DND-41 (cell line): ENCODE measurements at regions not wholly inside any gene's neighbourhood (a gene's known extent, or its start where the extent isn't known, plus 50 kb on each side); places are given as distances from the start of the nearest gene placed in this dataset.

Source experiments
- ATAC-seq: fragments of 200-7000 bp; cut with Tn5 transposase; 3 replicates; pipeline ENCODE4 v1.9.1; 2021; ENCODE audit warnings: low read depth; ENCODE audit not compliant: insufficient read depth
- DNase-seq: peaks from one replicate; pipeline ENCODE4 v3.0.0-alpha.2; 2020
- H2AFZ ChIP-seq: 2 replicates; pipeline ENCODE4 v1.6.0; 2012; ENCODE audit warnings: low read depth, low read length
- H3K27ac ChIP-seq: 2 replicates; pipeline ENCODE4 v1.5.1; 2012; ENCODE audit warnings: low read length, inconsistent platforms
- H3K27me3 ChIP-seq: fragments of 200-600 bp; sonication (generic); 2 replicates; pipeline ENCODE4 v1.6.0; 2012; ENCODE audit warnings: low read length, mild to moderate bottlenecking, inconsistent platforms; ENCODE audit not compliant: insufficient read depth, poor library complexity
- H3K36me3 ChIP-seq: 2 replicates; pipeline ENCODE4 v1.5.1; 2012; ENCODE audit warnings: low read length, inconsistent platforms; ENCODE audit not compliant: insufficient read depth
- H3K4me1 ChIP-seq: 2 replicates; pipeline ENCODE4 v1.5.1; 2012; ENCODE audit warnings: mild to moderate bottlenecking, low read length; ENCODE audit not compliant: insufficient read depth
- H3K4me2 ChIP-seq: 2 replicates; pipeline ENCODE4 v1.6.0; 2012; ENCODE audit warnings: mild to moderate bottlenecking, moderate library complexity, low read length, inconsistent platforms; ENCODE audit not compliant: insufficient read depth
- H3K4me3 ChIP-seq, 2 experiments: fragments of 200-600 bp in 1 of 2; shearing (Covaris generic) in 1 of 2; 2 replicates each; pipeline ENCODE4 v1.5.1; 2012 to 2016; ENCODE audit warnings: inconsistent platforms in 2 of 2, low read length in 2 of 2, mild to moderate bottlenecking in 2 of 2, low read depth in 1 of 2, moderate library complexity in 1 of 2
- H3K79me2 ChIP-seq: 2 replicates; pipeline ENCODE4 v1.6.0; 2012; ENCODE audit warnings: low read length, inconsistent platforms; ENCODE audit not compliant: insufficient read depth
- H3K9ac ChIP-seq: 2 replicates; pipeline ENCODE4 v1.6.0; 2012; ENCODE audit warnings: low read depth, mild to moderate bottlenecking, inconsistent platforms, low read length, moderate library complexity
- H3K9me3 ChIP-seq: 2 replicates; pipeline ENCODE4 v1.5.1; 2012; ENCODE audit warnings: low read length, moderate library complexity, mild to moderate bottlenecking, inconsistent platforms; ENCODE audit not compliant: insufficient read depth, severe bottlenecking
- H4K20me1 ChIP-seq: 2 replicates; pipeline ENCODE4 v1.6.0; 2012; ENCODE audit warnings: low read length; ENCODE audit not compliant: insufficient read depth
- EZH2 ChIP-seq: IDR thresholded peaks from 3 replicates; pipeline ENCODE4 v1.6.1; 2012; ENCODE audit warnings: borderline replicate concordance, low read depth, mild to moderate bottlenecking, moderate library complexity, low read length, inconsistent platforms; ENCODE audit not compliant: severe bottlenecking
- TF ChIP-seq, protein P1 (sequence below): IDR thresholded peaks from 2 replicates; pipeline ENCODE4 v1.5.1; 2012; ENCODE audit warnings: borderline replicate concordance, low read length, moderate library complexity, mild to moderate bottlenecking; ENCODE audit not compliant: poor library complexity, severe bottlenecking; ENCODE audit errors: extremely low read depth

DNA sequence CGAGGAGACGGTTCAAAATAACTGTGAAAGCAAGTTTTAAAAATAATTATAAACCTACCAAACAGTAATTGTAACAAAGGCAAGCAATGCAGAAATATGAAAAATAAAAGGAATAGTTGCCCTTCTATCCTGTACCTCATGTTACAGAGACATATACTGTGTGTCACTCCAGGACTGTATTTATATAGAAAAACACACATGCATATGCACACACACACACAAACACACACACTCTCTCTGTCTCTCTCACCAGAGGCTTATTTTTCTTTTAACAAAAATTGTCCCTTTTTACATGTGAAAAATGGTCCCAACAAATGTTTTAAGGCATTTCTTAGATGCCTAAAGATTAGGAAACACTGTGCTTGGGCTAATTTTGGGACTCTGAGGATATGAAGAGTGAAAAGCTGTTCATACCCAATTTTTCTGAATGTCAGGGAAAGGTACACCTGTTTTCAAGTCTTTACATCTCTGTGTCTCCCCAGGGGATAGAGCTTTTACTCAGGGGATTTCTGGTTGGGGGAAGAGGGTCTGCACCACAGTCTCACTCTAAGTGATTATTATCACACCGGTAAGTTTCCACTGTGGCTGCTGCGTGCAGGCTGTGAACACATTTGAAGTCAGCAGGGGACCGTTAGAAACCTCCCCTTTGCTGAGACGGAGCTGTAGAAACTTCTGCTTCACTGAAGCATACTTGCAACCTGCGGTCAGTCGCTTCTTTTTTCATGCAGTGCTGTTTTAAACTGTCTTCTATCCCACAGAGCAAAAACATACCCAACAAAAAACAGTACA, 51.4 kb upstream of the SPAG16 start:
- ATAC-seq = peak; percentile 87
- H3K4me3 ChIP-seq = peak overlapping the region in 1 of 2 experiments; percentile 0; a peak in 1 of 4 replicates
- H3K36me3 ChIP-seq = no peaks in the 10 kb centered on the region
- DNase-seq = peak; percentile 96
- H3K9me3 ChIP-seq = no peaks in the 10 kb centered on the region
- H3K4me2 ChIP-seq = peak overlapping the region; percentile 46
- H3K27ac ChIP-seq = peak overlapping the region; percentile 93
- H3K9ac ChIP-seq = peak overlapping the region; percentile 55
- peak overlapping the region; percentile 0; the same call in 1 of the 2 replicates for H2AFZ ChIP-seq
- TF ChIP-seq, protein P1, sequence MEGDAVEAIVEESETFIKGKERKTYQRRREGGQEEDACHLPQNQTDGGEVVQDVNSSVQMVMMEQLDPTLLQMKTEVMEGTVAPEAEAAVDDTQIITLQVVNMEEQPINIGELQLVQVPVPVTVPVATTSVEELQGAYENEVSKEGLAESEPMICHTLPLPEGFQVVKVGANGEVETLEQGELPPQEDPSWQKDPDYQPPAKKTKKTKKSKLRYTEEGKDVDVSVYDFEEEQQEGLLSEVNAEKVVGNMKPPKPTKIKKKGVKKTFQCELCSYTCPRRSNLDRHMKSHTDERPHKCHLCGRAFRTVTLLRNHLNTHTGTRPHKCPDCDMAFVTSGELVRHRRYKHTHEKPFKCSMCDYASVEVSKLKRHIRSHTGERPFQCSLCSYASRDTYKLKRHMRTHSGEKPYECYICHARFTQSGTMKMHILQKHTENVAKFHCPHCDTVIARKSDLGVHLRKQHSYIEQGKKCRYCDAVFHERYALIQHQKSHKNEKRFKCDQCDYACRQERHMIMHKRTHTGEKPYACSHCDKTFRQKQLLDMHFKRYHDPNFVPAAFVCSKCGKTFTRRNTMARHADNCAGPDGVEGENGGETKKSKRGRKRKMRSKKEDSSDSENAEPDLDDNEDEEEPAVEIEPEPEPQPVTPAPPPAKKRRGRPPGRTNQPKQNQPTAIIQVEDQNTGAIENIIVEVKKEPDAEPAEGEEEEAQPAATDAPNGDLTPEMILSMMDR = peak; percentile 7
- no peak for TF ChIP-seq EZH2
- H3K79me2 ChIP-seq = no peaks in the 10 kb centered on the region
- H4K20me1 ChIP-seq = no peaks in the 10 kb centered on the region
- peaks cover 98% of the 10 kb centered on the region for H3K4me1 ChIP-seq
- H3K27me3 ChIP-seq = no peaks in the 10 kb centered on the region

DNA sequence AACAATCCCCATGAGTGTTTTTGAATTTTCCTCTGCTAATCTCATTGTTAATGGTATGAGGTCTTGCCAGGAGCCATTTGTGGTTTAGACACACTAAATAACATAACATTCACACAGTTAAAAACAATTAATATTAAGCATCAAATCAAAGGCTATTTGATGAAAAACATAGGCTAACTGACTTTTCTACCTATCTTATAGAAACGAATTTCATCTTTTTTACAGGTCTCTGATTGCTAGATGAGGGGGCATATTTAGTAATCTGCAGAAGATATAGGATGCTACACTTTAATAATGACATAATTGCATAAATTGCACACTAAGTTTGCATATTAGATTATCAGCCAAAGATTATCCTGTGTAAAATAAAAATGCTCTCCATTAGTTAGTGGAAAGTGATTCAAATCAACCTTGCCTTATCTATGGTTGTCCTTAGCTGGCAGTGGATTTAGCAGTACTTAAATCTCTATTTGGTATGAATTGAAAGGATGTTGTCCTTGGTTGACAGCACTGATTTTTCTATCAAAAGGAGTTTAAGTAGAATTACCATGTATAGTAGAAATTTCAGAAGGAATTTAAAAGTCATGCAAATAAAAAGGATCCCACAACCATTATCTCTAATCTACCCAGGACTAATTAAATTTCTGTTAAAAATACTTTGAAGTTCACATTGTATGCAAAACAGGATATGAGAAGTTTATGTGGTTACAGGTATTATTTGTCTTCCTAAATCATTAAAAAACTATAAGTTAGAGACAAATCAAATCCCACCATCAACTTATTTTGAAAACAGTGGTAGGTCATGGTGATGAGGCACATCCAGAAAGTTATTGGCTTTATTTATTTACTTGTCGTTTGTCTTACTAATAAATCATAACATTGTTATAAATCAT, 50.6 kb upstream of the SPAG16 start:
- H3K36me3 ChIP-seq = no peaks in the 10 kb centered on the region
- H4K20me1 ChIP-seq = no peaks in the 10 kb centered on the region
- no peak for TF ChIP-seq EZH2
- TF ChIP-seq, protein P1 = no peak
- peak overlapping the region; percentile 46 for H3K4me2 ChIP-seq
- no peaks in the 10 kb centered on the region for H3K27me3 ChIP-seq
- peak overlapping the region; percentile 53 for H3K9ac ChIP-seq
- no peaks in the 10 kb centered on the region for H3K79me2 ChIP-seq
- peak overlapping the region in 1 of 2 experiments; percentile 18; a peak in 1 of 4 replicates for H3K4me3 ChIP-seq
- DNase-seq (no peak), ATAC-seq (peak; percentile 1; the same call in 2 of the 3 replicates)
- peak overlapping the region; percentile 93 for H3K27ac ChIP-seq
- no peaks in the 10 kb centered on the region for H3K9me3 ChIP-seq
- peaks cover 98% of the 10 kb centered on the region for H3K4me1 ChIP-seq
- no peak overlapping the region for H2AFZ ChIP-seq
